ENCODE measurements at regions not wholly inside any gene's neighbourhood (a gene's known extent, or its start where the extent isn't known, plus 50 kb on each side); places are given as distances from the start of the nearest gene placed in this dataset.

GRCh38 chr14:58923751-58924405, 264.6 kb upstream of the DAAM1 start:
- Histone ChIP-seq H3K4me2 (ENCODE audit: low read length) (no peak overlapping the region), H3F3A (ENCODE audit: insufficient read depth, low read length) (no peaks in the 10 kb centered on the region), H3K36me3 (ENCODE audit: insufficient read depth, low read length) (no peaks in the 10 kb centered on the region), H3K9ac (ENCODE audit: low read length) (no peak overlapping the region), H3K4me1 (ENCODE audit: insufficient read depth, low read length, severe bottlenecking) (no peaks in the 10 kb centered on the region), H3K79me2 (ENCODE audit: insufficient read depth, low read length) (no peaks in the 10 kb centered on the region), H3K9me2 (ENCODE audit: low read depth, low read length) (no peaks in the 10 kb centered on the region), H2AFZ (ENCODE audit: low read length) (no peak overlapping the region), H4K20me1 (ENCODE audit: insufficient read depth, low read length) (no peaks in the 10 kb centered on the region), H3K9me3 (ENCODE audit: low read length) (no peaks in the 10 kb centered on the region), H3K27ac (ENCODE audit: low read depth, low read length, poor library complexity, severe bottlenecking) (no peak overlapping the region), H3K27me3 (ENCODE audit: insufficient read depth, low read length) (no peaks in the 10 kb centered on the region), H3K4me3 (ENCODE audit: low read depth, low read length, poor library complexity, severe bottlenecking) (no peak overlapping the region)
- no peak for TF ChIP-seq CTCF (IDR thresholded peaks at IDR 0.05; ENCODE audit: low read length)
- TF ChIP-seq EZH2 (IDR thresholded peaks at IDR 0.05; ENCODE audit: borderline replicate concordance, low read length): no peak

- Histone ChIP-seq H3K4me3 (ENCODE audit: low read depth, low read length, poor library complexity, severe bottlenecking) (no peak overlapping the region), H2AFZ (ENCODE audit: low read length) (no peak overlapping the region), H3K79me2 (ENCODE audit: insufficient read depth, low read length) (no peaks in the 10 kb centered on the region), H3K4me2 (ENCODE audit: low read length) (no peak overlapping the region), H3K9me3 (ENCODE audit: low read length) (no peaks in the 10 kb centered on the region), H3K36me3 (ENCODE audit: insufficient read depth, low read length) (no peaks in the 10 kb centered on the region), H3K27me3 (ENCODE audit: insufficient read depth, low read length) (no peaks in the 10 kb centered on the region), H3F3A (ENCODE audit: insufficient read depth, low read length) (no peaks in the 10 kb centered on the region), H3K4me1 (ENCODE audit: insufficient read depth, low read length, severe bottlenecking) (no peaks in the 10 kb centered on the region), H3K9me2 (ENCODE audit: low read depth, low read length) (no peaks in the 10 kb centered on the region), H4K20me1 (ENCODE audit: insufficient read depth, low read length) (no peaks in the 10 kb centered on the region), H3K9ac (ENCODE audit: low read length) (no peak overlapping the region), H3K27ac (ENCODE audit: low read depth, low read length, poor library complexity, severe bottlenecking) (no peak overlapping the region)
- no peak for TF ChIP-seq CTCF (IDR thresholded peaks at IDR 0.05; ENCODE audit: low read length)
- no peak for TF ChIP-seq EZH2 (IDR thresholded peaks at IDR 0.05; ENCODE audit: borderline replicate concordance, low read length)
Measured at GRCh38 chr14:58941629-58942028, 246.8 kb upstream of the DAAM1 start.

GRCh38 chr14:58942516-58942915, 246.0 kb upstream of the DAAM1 start:
- H3K9ac ChIP-seq (ENCODE audit: low read length): no peak overlapping the region
- no peaks in the 10 kb centered on the region for H3K9me3 ChIP-seq (ENCODE audit: low read length)
- H3K27me3 ChIP-seq (ENCODE audit: insufficient read depth, low read length): no peaks in the 10 kb centered on the region
- H3K9me2 ChIP-seq (ENCODE audit: low read depth, low read length): no peaks in the 10 kb centered on the region
- H3K79me2 ChIP-seq (ENCODE audit: insufficient read depth, low read length): no peaks in the 10 kb centered on the region
- H3K4me2 ChIP-seq (ENCODE audit: low read length): no peak overlapping the region
- no peak for TF ChIP-seq EZH2 (IDR thresholded peaks at IDR 0.05; ENCODE audit: borderline replicate concordance, low read length)
- TF ChIP-seq CTCF (IDR thresholded peaks at IDR 0.05; ENCODE audit: low read length): no peak
- H2AFZ ChIP-seq (ENCODE audit: low read length): no peak overlapping the region
- no peaks in the 10 kb centered on the region for H3K4me1 ChIP-seq (ENCODE audit: insufficient read depth, low read length, severe bottlenecking)
- no peak overlapping the region for H3K27ac ChIP-seq (ENCODE audit: low read depth, low read length, poor library complexity, severe bottlenecking)
- no peaks in the 10 kb centered on the region for H3K36me3 ChIP-seq (ENCODE audit: insufficient read depth, low read length)
- no peak overlapping the region for H3K4me3 ChIP-seq (ENCODE audit: low read depth, low read length, poor library complexity, severe bottlenecking)
- H4K20me1 ChIP-seq (ENCODE audit: insufficient read depth, low read length): no peaks in the 10 kb centered on the region
- no peaks in the 10 kb centered on the region for H3F3A ChIP-seq (ENCODE audit: insufficient read depth, low read length)

Measured in OCI-LY1 (cell line).